ENCODE measurements at regions not wholly inside any gene's neighbourhood (a gene's known extent, or its start where the extent isn't known, plus 50 kb on each side); places are given as distances from the start of the nearest gene placed in this dataset.

- TF ChIP-seq CTCF (IDR thresholded peaks at IDR 0.05) (no peak), POLR2A (IDR thresholded peaks at IDR 0.05) (no peak)
Measured at GRCh38 chr16:64017796-64018195, 1104.1 kb downstream of the CDH11 start.
